ENCODE measurements at regions not wholly inside any gene's neighbourhood (a gene's known extent, or its start where the extent isn't known, plus 50 kb on each side); places are given as distances from the start of the nearest gene placed in this dataset.

DNA sequence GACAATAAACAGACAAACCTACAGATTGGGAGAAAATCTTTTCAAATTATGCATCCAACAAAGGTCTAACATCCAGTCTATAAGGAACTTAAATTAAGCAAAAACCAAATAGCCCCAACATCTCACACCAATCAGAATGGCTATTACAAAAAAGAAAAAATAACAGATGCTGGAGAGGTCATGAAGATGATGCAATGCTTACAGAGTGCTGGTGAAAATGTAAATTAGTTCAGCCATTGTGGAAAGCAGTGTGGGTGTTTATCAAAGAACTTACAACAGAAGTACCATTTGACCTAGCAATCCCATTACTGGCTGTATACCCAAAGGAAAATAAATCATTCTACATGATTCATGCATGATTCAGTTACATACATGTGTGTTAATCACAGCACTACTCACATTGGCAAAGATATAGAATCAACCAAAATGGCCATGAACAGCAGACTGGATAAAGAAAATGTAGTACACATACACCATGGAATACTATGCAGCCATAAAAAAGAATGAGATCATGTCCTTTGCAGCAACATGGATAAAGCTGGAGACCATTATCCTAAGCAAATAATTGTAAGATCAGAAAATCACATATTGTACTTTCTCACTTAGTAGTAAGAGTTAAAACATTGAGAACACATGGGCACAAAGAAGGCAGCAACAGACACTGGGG, 223.9 kb upstream of the WSB1 start:
- Histone ChIP-seq H3K27me3 (ENCODE audit: insufficient read depth, low read depth) (no peaks in the 10 kb centered on the region), H3K36me3 (ENCODE audit: insufficient read depth) (no peaks in the 10 kb centered on the region), H2AFZ (ENCODE audit: low read depth) (no peak overlapping the region), H3K79me2 (ENCODE audit: insufficient read depth, low read depth) (no peaks in the 10 kb centered on the region), H3K4me2 (no peak overlapping the region), H3K9ac (no peak overlapping the region), H3K27ac (no peak overlapping the region), H3K4me3 (IDR thresholded peaks at IDR 0.05; ENCODE audit: insufficient read depth, low read depth, low read length) (no peak overlapping the region), H4K20me1 (ENCODE audit: insufficient read depth) (no peaks in the 10 kb centered on the region), H3K4me1 (ENCODE audit: low read depth, poor library complexity, severe bottlenecking) (no peaks in the 10 kb centered on the region)
- no peak for TF ChIP-seq CTCF (conservative IDR thresholded peaks at IDR 0.05; ENCODE audit: low read depth, low read length)

GRCh38 chr17:27070836-27071235, 223.1 kb upstream of the WSB1 start:
- Histone ChIP-seq H3K27me3 (ENCODE audit: insufficient read depth, low read depth) (no peaks in the 10 kb centered on the region), H3K4me3 (IDR thresholded peaks at IDR 0.05; ENCODE audit: insufficient read depth, low read depth, low read length) (no peak overlapping the region), H2AFZ (ENCODE audit: low read depth) (no peak overlapping the region), H3K4me1 (ENCODE audit: low read depth, poor library complexity, severe bottlenecking) (no peaks in the 10 kb centered on the region), H3K27ac (no peak overlapping the region), H4K20me1 (ENCODE audit: insufficient read depth) (no peaks in the 10 kb centered on the region), H3K36me3 (ENCODE audit: insufficient read depth) (no peaks in the 10 kb centered on the region), H3K9ac (no peak overlapping the region), H3K79me2 (ENCODE audit: insufficient read depth, low read depth) (no peaks in the 10 kb centered on the region), H3K4me2 (no peak overlapping the region)
- no peak for TF ChIP-seq CTCF (conservative IDR thresholded peaks at IDR 0.05; ENCODE audit: low read depth, low read length)

DNA sequence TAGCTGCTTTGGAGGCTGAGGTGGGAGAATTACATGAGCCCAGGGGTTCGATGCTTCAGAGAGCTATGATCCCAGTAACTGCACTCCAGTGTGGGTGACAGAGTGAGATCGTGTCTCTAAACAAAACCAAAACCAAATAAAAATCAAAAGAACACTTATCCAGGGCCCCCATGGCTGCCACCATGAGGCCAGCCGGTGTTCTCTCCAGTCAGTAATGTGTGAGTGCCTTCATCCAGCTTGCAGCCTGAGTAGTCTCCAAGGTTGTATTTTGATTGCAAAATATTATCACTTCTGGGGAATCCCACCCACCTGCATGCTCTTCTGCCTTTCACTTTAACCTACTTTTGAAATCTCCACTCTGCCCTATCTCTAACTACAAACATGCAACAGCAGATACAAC, 221.0 kb upstream of the WSB1 start:
- Histone ChIP-seq H3K79me2 (ENCODE audit: insufficient read depth, low read depth) (no peaks in the 10 kb centered on the region), H3K4me2 (no peak overlapping the region), H3K36me3 (ENCODE audit: insufficient read depth) (no peaks in the 10 kb centered on the region), H3K4me3 (IDR thresholded peaks at IDR 0.05; ENCODE audit: insufficient read depth, low read depth, low read length) (no peak overlapping the region), H3K27me3 (ENCODE audit: insufficient read depth, low read depth) (no peaks in the 10 kb centered on the region), H4K20me1 (ENCODE audit: insufficient read depth) (no peaks in the 10 kb centered on the region), H3K4me1 (ENCODE audit: low read depth, poor library complexity, severe bottlenecking) (no peaks in the 10 kb centered on the region), H3K9ac (no peak overlapping the region), H3K27ac (no peak overlapping the region), H2AFZ (ENCODE audit: low read depth) (no peak overlapping the region)
- no peak for TF ChIP-seq CTCF (conservative IDR thresholded peaks at IDR 0.05; ENCODE audit: low read depth, low read length)

- Histone ChIP-seq H3K4me3 (IDR thresholded peaks at IDR 0.05; ENCODE audit: insufficient read depth, low read depth, low read length) (no peak overlapping the region), H2AFZ (ENCODE audit: low read depth) (no peak overlapping the region), H3K9ac (no peak overlapping the region), H3K36me3 (ENCODE audit: insufficient read depth) (no peaks in the 10 kb centered on the region), H3K27me3 (ENCODE audit: insufficient read depth, low read depth) (no peaks in the 10 kb centered on the region), H3K4me2 (no peak overlapping the region), H3K79me2 (ENCODE audit: insufficient read depth, low read depth) (no peaks in the 10 kb centered on the region), H3K4me1 (ENCODE audit: low read depth, poor library complexity, severe bottlenecking) (no peaks in the 10 kb centered on the region), H4K20me1 (ENCODE audit: insufficient read depth) (no peaks in the 10 kb centered on the region), H3K27ac (no peak overlapping the region)
- no peak for TF ChIP-seq CTCF (conservative IDR thresholded peaks at IDR 0.05; ENCODE audit: low read depth, low read length)
These were observed 217.1 kb upstream of the WSB1 start for GRCh38 chr17:27076814-27077213.
